ENCODE measurements at regions not wholly inside any gene's neighbourhood (a gene's known extent, or its start where the extent isn't known, plus 50 kb on each side); places are given as distances from the start of the nearest gene placed in this dataset.
A peak's percentile ranks its signal among the peaks of the same experiment; 100 is the strongest.
"Not testable (repeated sequence)": the region's sequence is repeated elsewhere in the genome, so short reads cannot be mapped to it uniquely, and the experiment has no call there.

DNA sequence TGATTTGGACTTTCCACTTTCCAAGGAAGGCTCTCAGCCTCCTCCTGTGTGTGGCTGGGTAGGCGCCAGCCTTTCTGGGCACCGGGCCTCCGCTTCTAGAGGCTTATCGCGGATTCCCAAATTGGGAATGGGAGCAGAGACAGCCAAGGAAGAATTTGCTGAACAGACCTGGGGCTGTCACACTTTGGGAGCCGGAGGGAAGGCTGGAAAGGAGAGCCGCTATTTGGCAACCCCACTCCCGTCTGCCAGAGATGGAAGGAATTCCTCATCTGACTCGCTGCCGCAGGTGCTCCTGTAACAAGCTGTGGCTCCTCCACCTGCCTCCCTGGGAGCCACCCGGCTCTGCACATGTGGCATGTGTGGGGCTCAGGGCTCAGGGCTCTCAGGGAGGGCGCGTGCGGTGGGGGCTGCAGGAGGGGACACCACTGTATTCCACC, 50.8 kb upstream of the ECHDC3 start:
- DNase-seq (ENCODE audit: low read depth) = no peak

DNA sequence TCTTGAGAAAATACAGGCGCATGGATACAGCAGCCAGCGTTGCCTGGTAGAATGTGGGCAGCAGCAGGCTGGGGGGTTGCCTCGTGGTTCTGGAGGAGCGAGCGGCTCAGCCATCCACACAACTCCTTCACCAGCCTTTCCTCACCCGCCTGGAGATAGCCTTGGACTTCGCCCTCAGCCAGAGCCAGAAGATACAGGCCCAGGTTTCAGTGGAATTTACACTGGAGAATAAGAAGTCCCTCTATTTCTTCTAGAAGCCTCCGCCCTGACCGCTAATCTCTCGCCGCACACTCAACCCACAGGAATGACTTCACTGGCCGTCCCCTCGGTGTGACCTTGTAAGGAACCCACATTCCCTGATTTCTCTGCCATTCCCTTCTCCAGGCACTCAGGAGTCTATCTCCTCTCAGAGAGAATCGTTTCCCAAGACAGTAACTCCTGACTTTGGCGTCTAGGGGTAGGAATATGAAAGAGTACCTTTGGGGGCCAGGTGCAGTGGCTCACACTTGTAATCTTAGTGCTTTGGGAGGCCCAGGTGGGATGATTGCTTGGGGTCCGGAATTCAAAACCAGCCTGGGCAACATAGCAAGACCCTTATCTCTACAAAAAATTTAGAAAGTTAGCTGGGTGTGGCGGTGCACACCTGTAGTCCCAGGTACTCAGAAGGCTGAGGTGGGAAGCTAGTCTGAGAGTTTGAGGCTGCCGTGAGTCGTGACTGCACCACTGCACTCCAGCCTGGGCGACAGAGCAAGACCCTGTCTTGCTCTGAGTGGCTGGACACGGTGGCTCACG, 52.0 kb upstream of the ECHDC3 start:
- DNase-seq (ENCODE audit: low read depth) = no peak

DNA sequence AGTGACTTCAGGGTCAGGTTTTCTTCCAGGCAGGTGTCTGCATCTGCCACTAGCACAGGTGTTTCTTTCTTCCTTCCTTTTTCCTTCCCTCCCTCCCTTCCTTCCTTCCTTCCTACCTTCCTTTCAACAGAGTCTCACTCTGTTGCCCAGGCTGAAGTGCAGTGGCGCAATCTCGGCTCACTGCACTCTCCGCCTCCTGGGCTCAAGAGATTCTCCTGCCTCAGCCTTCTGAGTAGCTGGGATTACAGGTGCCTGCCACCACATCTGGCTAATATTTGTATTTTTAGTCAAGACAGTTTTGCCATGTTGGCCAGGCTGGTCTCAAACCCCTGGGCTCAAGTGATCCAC, 53.8 kb upstream of the ECHDC3 start:
- DNase-seq (ENCODE audit: low read depth) = not testable (repeated sequence)

DNA sequence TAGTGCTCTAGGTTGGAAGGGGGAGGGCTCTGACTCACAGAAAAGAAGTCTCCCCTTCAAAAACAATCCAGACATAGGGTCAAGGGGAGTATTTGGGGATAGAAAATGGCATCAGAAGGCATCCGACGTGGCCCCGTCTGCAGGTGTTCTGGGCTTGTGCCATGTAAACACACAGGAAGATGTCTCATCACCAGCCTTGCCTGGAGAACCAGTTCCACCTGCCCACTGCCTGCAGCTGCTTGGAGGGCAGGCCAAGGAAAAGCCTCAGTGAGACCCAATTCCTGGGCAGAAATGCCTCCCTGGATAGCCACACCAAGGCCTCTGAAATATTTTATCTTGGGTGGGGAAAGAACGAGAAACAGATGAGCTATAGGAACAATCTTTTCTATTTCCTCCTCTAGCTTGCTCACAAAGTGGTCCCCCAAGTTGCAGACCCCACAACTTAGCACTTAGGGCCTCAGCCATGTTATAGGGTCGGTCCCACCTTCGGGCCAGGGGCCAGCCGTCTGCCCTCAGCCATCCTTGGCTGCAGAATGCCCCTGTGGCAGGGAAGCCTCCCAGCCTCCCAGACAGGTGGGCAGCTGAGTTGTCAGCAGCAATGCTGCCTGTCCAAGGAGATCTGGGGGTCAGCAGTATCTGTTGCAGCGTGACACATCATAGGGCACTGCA, 54.3 kb upstream of the ECHDC3 start:
- DNase-seq (ENCODE audit: low read depth) = no peak

DNA sequence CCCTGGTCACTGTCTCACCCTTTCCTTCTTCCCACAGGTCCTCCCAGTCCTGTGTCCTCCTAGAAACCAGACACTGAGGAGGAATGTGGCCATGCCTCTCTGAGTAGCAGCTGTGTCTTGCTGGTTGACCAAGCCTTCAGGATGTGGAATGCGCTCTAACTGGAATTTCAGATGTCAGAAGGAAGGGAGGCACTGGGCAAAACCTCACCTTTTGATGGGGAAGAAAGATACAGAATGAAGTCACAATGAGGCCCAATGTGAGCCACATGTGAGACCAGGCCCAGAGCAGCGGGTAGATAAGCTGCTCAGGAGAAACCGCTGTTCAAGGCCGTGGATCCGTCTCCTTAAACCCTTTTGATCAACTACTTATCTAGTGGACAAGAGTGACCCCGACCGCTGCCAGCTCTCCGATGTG, 54.8 kb upstream of the ECHDC3 start:
- no peak for DNase-seq (ENCODE audit: low read depth)

- no peak for DNase-seq (ENCODE audit: low read depth)
Measured at GRCh38 chr10:11685787-11686218, 56.4 kb upstream of the ECHDC3 start.

GRCh38 chr10:11684717-11685645, 57.2 kb upstream of the ECHDC3 start:
- DNase-seq (ENCODE audit: low read depth) = peak; percentile 89

DNA sequence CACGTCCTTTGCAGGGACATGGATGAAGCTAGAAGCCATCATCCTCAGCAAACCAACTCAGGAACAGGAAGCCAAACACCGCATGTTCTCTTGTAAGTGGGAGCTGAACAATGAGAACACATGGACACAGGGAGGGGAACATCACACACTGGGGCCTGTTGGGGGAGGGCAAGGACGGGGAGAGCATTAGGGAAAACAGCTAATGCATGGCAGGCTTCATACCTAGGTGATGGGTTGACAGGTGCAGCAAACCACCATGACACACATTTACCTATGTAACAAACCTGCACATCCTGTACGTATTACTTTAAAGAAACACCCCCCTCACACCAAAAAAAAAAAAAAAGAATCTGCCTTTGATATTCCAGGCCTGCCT, 57.9 kb upstream of the ECHDC3 start:
- DNase-seq (ENCODE audit: low read depth) = not testable (repeated sequence)

- DNase-seq (ENCODE audit: low read depth) = no peak
Measured at GRCh38 chr10:11683529-11684320, 58.5 kb upstream of the ECHDC3 start.

DNA sequence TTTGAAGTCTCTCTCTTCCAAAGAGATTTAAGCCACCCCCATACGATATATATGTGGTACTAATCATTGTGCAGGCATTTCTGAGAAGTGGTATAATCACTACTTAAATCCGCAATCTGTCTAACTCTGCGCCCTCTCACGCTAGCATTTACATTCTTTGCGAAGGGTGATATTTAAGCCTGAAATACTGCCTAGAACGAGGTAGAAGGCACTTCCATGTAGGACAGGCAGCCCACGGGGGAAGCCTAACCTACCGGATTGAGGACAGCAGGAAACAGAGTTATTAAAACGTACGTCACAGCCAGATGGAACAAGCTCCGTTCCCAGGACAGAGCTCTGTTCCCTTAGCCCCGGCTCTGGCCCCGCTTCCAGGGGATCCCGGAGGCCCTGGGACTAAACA, 59.3 kb upstream of the ECHDC3 start:
- no peak for DNase-seq (ENCODE audit: low read depth)

DNA sequence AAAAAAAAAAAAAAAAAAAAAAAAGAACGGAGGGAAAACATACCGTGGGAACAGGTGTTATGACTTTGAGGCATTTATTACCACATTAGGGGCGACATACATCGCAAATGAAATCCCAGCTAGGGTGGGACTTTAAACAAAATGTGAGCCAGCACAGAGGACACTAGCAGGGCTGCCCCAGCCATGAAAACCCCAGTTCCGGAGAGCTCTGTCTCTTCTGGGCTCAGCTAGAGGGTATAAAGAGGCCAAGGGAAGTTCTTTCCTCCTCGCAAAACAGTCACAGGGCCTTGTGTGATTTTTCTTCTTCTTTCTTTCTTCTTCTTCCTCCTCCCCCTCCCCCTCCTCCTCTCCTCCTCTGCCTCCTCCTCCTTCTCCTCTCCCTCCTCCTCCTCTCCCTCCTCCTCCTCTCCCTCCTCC, 59.9 kb upstream of the ECHDC3 start:
- no peak for DNase-seq (ENCODE audit: low read depth)

- no peak for DNase-seq (ENCODE audit: low read depth)
Measured at GRCh38 chr10:11680496-11680895, 61.7 kb upstream of the ECHDC3 start.

- no peak for DNase-seq (ENCODE audit: low read depth)
Measured at GRCh38 chr10:11679946-11680345, 62.2 kb upstream of the ECHDC3 start.

GRCh38 chr10:11678074-11678793, 63.9 kb upstream of the ECHDC3 start:
- DNase-seq (ENCODE audit: low read depth) = no peak

- DNase-seq (ENCODE audit: low read depth) = no peak
Measured at GRCh38 chr10:11677480-11677879, 64.7 kb upstream of the ECHDC3 start.

DNA sequence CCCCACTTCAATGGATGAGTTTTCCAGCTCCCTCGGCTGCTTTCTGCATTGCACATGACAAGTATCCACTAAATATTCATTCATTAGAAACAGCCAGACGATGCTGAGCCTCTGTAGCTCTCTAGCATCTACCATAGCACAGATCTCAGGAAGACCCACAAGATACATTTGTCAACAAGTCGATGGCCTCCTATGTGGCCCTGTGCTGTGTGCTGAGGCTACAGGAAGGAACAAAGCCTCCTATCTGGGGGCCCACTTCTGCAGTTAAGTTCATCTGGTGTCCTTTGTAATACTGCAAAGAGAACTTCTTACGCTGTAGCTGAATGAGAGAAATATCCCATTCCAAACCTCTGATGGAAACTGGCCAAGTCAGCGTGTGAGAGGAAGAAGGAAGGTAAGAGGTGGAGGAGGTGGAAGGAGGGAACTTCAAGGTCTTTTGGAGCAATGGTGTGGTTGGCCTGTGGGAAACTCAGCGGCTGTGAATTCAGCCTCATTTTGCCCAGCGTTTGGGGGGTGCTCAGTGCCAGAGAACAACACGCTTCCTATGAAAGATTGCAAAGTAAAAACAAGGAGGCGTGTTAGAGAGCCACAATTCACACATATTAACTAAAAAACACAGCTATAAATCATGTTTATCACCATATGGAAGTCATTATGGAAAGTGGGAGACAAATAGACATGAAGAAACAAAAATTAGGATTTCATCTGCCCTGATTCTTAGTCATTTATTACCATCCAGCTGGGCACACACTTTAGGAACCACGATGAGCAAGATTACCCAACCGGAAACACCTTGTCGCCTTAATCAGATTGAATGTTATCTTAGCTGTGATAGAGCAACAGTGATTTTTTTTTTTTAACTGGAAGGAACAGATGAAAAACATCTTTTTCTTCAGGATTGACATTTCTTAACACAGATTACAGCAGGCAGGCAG, 62.2 kb upstream of the USP6NL start:
- DNase-seq (ENCODE audit: low read depth) = peak; percentile 44

- no peak for DNase-seq (ENCODE audit: low read depth)
Measured at GRCh38 chr10:11672836-11673235, 61.4 kb upstream of the USP6NL start.

DNA sequence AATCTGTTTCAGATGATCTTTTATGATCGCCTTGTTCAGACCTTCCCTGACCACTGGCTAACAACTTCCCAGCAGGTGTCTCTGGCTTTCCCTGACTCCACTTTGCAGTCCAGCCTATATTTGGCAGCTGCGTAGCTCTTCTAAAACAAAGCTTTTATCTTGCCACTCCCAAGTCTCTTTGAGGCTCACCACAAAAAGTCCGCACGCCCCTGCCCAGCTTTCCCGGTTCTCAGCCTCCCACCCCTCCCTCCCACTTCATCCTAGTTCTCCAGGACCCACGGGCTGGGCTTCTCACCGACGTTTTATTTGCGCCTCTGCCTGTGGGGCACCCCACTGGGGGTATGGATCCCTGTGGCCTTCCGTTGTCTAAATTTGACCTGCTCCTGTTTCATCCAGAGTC, 58.9 kb upstream of the USP6NL start:
- no peak for DNase-seq (ENCODE audit: low read depth)

DNA sequence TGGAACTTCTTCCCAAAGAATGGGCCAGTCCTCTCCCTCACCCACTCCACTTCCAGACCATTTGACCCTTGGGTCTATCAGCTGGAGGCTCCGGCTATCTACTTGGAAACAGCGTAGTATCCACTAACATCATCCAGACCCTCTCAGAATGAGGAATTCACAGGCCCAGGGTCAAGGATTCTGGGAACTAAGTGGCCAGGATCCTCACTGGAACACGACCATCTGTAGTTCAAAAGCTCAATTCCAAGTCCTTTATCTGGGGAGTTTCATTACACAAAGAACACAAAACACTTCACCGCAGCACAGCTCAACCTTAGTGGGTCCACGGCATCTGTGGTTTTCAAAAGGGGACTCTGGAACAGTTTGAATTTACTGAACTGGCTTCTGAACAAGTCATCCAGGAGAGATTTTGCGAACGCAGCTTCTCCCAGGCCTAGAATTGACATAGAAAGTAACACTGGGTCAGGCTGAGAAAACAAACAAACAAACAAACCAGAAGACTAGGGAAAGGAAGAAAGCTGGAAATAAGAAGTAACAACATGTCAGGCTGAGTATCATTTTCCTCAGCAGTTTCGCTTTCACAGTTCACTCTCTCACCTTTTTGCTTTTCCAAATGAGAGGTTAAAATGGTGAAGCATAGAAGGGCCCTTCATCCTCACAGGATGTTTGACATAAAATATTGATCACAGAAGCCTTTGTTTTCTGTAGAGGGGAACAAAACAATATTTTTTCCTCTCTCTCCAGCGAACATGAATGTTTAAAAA, 57.6 kb upstream of the USP6NL start:
- DNase-seq (ENCODE audit: low read depth) = no peak

Measured in GM04503 (cell line).